Astrocyte of the cerebellum (primary cell): ENCODE measurements at regions not wholly inside any gene's neighbourhood (a gene's known extent, or its start where the extent isn't known, plus 50 kb on each side); places are given as distances from the start of the nearest gene placed in this dataset.

Experiments used
- DNase-seq: peaks from one replicate; pipeline ENCODE4 v3.0.0-alpha.2; 2011; ENCODE audit warnings: low read depth
- H3K4me3 ChIP-seq: 2 replicates; pipeline ENCODE4 v1.5.1; 2011; ENCODE audit warnings: mild to moderate bottlenecking, low read depth, low read length, moderate library complexity
- CTCF ChIP-seq: IDR thresholded peaks from 2 replicates; pipeline ENCODE4 v1.5.1; 2012; ENCODE audit warnings: low read length, low read depth, moderate library complexity, mild to moderate bottlenecking; ENCODE audit errors: missing control alignments
- in situ Hi-C: cut with HindIII; loops from 2 replicates; pipeline ENCODE4 v1.10.0; 2017; ENCODE audit warnings: low sequenced_read_pairs

GRCh38 chrX:6849716-6850414 is 297.6 kb upstream of the STS start:
- no peak for TF ChIP-seq CTCF
- H3K4me3 ChIP-seq: no peak overlapping the region
- DNase-seq: no peak
- in situ Hi-C loops: no loop called here

DNA sequence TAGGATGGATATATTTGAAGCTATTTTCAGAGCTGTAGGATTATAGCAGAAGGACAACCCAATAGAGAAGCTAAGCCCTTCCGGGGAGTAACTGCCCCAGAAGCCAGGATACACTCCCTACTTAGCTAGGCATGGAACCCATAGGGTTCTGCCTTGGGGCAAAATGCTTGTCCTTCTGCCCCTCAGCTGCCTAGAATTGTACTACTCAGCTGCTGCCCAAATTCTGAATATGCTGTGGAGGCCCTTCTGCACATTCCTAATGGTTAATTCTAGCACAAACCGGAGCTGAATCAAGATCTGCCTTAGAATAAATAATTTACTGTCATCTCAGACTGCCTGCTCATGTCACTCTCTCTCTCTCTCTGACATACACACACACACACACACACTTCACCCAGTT is 297.7 kb upstream of the VCX3A start:
- no peak overlapping the region for H3K4me3 ChIP-seq
- in situ Hi-C loops: no loop called here
- TF ChIP-seq CTCF: no peak
- DNase-seq: no peak

DNA sequence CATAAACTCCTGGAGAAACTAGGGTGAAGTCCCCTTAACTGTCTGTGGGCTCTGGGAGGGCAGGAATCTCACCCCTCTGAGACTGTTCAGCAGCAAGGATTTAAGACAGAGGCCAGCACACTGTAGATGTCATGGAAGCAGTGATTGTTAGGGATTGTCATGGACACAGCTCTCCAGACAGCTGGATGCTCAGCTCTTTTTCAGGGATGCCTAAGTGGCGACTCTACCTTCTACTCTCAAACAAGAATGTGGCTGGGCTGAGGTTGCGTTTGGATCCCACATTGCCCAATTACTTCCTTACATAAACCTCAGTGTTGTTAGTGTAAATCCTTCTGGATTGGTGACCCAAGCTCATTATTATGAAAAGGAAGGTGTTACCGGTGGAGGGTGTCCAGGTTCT is 291.9 kb upstream of the VCX3A start:
- DNase-seq: no peak
- no peak for TF ChIP-seq CTCF
- in situ Hi-C loops: no loop called here
- no peak overlapping the region for H3K4me3 ChIP-seq

DNA sequence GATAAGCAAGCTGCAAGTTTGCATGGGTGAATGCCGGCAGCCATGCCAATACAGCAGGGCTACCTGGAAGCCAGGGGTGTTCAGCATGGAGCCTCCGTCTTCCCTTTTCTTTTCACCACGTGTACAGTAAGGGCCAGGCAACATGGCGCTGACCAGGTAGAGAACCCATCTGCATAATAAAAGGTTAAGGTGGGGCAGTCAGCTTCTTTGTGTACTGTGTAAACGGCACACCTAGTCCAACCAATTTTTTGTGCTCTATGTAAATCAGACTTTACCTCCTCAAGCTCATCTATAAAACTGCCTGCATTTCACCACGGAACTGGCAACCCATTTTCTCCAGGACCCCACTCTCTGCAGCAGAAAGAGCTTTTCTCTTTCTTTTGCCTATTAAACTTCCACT is 286.8 kb upstream of the VCX3A start:
- DNase-seq: no peak
- in situ Hi-C loops: no loop called here
- no peak for TF ChIP-seq CTCF
- no peak overlapping the region for H3K4me3 ChIP-seq

DNA sequence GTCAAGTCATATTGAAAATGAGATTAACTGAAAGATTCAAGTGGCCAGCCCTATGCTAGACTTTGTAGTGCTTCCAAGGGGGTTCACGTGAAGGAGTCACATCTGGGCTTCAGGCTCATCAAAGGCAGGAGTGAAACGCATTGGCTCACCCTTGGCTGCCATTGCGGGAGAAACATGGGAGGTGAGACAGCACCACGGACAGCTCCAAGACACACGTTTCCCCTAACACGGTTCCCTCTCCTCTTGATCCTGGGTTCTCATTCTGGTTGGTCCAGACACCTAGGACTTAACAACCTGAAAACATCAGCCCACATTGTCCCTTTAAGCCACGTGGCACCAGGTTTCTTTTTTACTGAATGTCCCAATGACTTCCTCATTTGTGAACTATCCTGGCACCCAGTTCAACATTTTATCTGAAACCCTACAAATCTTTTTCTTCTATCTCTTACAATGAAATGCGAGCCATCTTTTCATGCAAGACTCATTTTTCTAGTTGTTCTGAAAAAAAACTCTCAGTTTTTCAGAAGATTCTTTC is 279.0 kb upstream of the VCX3A start:
- no peak overlapping the region for H3K4me3 ChIP-seq
- in situ Hi-C loops: no loop called here
- TF ChIP-seq CTCF: no peak
- no peak for DNase-seq

GRCh38 chrX:6812087-6812486 is 277.2 kb upstream of the VCX3A start:
- H3K4me3 ChIP-seq: no peak overlapping the region
- no peak for TF ChIP-seq CTCF
- in situ Hi-C loops: no loop called here
- no peak for DNase-seq
